ENCODE measurements at regions not wholly inside any gene's neighbourhood (a gene's known extent, or its start where the extent isn't known, plus 50 kb on each side); places are given as distances from the start of the nearest gene placed in this dataset.

GRCh38 chr18:38045845-38046244 lies 480.2 kb upstream of the CELF4 start:
- ChIA-PET POLR2A (no interaction called here), CTCF (no interaction called here)
- Mint-ChIP-seq H3K27ac (no peak overlapping the region), H3K27me3 (no peaks in the 10 kb centered on the region), H3K9me3 (peaks cover 3 to 15% (median 7%) of the 10 kb centered on the region in 5 donors), H3K4me1 (no peaks in the 10 kb centered on the region), H3K4me3 (no peak overlapping the region), H3K36me3 (no peaks in the 10 kb centered on the region)
- Histone ChIP-seq H3K27ac (ENCODE audit: low read depth, low read length) (no peak overlapping the region), H3K9me3 (ENCODE audit: low read length) (no peaks in the 10 kb centered on the region), H3K4me1 (ENCODE audit: insufficient read depth, low read length) (no peaks in the 10 kb centered on the region), H3K36me3 (ENCODE audit: insufficient read depth, low read length) (no peaks in the 10 kb centered on the region), H3K4me3 (ENCODE audit: low read length) (no peak overlapping the region), H3K27me3 (ENCODE audit: insufficient read depth, low read length, poor library complexity, severe bottlenecking) (no peaks in the 10 kb centered on the region)
- no peak for DNase-seq

GRCh38 chr18:38042211-38042890 lies 476.8 kb upstream of the CELF4 start:
- ChIA-PET POLR2A (no interaction called here), CTCF (no interaction called here)
- no peaks in the 10 kb centered on the region for H3K27me3 Mint-ChIP-seq
- H3K4me1 ChIP-seq (ENCODE audit: insufficient read depth, low read length) = no peaks in the 10 kb centered on the region
- H3K4me3 Mint-ChIP-seq = no peak overlapping the region
- no peaks in the 10 kb centered on the region for H3K27me3 ChIP-seq (ENCODE audit: insufficient read depth, low read length, poor library complexity, severe bottlenecking)
- H3K36me3 Mint-ChIP-seq = no peaks in the 10 kb centered on the region
- H3K9me3 ChIP-seq (ENCODE audit: low read length) = no peaks in the 10 kb centered on the region
- H3K4me1 Mint-ChIP-seq = no peaks in the 10 kb centered on the region
- no peak overlapping the region for H3K27ac ChIP-seq (ENCODE audit: low read depth, low read length)
- no peak overlapping the region for H3K4me3 ChIP-seq (ENCODE audit: low read length)
- peaks cover 4 to 14% (median 6%) of the 10 kb centered on the region in 5 donors for H3K9me3 Mint-ChIP-seq
- H3K27ac Mint-ChIP-seq = no peak overlapping the region
- no peaks in the 10 kb centered on the region for H3K36me3 ChIP-seq (ENCODE audit: insufficient read depth, low read length)
- DNase-seq = no peak

GRCh38 chr18:38038242-38038641 lies 472.6 kb upstream of the CELF4 start:
- no peak for DNase-seq
- Mint-ChIP-seq H3K4me3 (no peak overlapping the region), H3K36me3 (no peaks in the 10 kb centered on the region), H3K27ac (no peak overlapping the region), H3K4me1 (no peaks in the 10 kb centered on the region), H3K9me3 (peaks cover 3 to 10% (median 5%) of the 10 kb centered on the region in 5 donors), H3K27me3 (peaks cover 0 to 2% of the 10 kb centered on the region in 2 donors)
- Histone ChIP-seq H3K4me3 (ENCODE audit: low read length) (no peak overlapping the region), H3K27me3 (ENCODE audit: insufficient read depth, low read length, poor library complexity, severe bottlenecking) (no peaks in the 10 kb centered on the region), H3K36me3 (ENCODE audit: insufficient read depth, low read length) (no peaks in the 10 kb centered on the region), H3K27ac (ENCODE audit: low read depth, low read length) (no peak overlapping the region), H3K4me1 (ENCODE audit: insufficient read depth, low read length) (no peaks in the 10 kb centered on the region), H3K9me3 (ENCODE audit: low read length) (no peaks in the 10 kb centered on the region)
- ChIA-PET POLR2A (no interaction called here), CTCF (no interaction called here)

- Histone ChIP-seq H3K27ac (ENCODE audit: low read depth, low read length) (no peak overlapping the region), H3K4me3 (ENCODE audit: low read length) (no peak overlapping the region), H3K27me3 (ENCODE audit: insufficient read depth, low read length, poor library complexity, severe bottlenecking) (no peaks in the 10 kb centered on the region), H3K4me1 (ENCODE audit: insufficient read depth, low read length) (no peaks in the 10 kb centered on the region), H3K36me3 (ENCODE audit: insufficient read depth, low read length) (no peaks in the 10 kb centered on the region), H3K9me3 (ENCODE audit: low read length) (no peaks in the 10 kb centered on the region)
- Mint-ChIP-seq H3K36me3 (no peaks in the 10 kb centered on the region), H3K27me3 (peaks cover 0 to 2% of the 10 kb centered on the region in 2 donors), H3K4me3 (no peak overlapping the region), H3K4me1 (no peaks in the 10 kb centered on the region), H3K9me3 (peaks cover 2 to 10% (median 7%) of the 10 kb centered on the region in 5 donors), H3K27ac (no peak overlapping the region)
- CTCF ChIA-PET = no interaction called here
- no peak for DNase-seq
- POLR2A ChIA-PET = no interaction called here
Measured at GRCh38 chr18:38035193-38035592, 469.6 kb upstream of the CELF4 start.

- no peak overlapping the region for H3K4me3 ChIP-seq (ENCODE audit: low read length)
- H3K9me3 ChIP-seq (ENCODE audit: low read length) = no peaks in the 10 kb centered on the region
- H3K4me1 Mint-ChIP-seq = no peaks in the 10 kb centered on the region
- H3K36me3 Mint-ChIP-seq = no peaks in the 10 kb centered on the region
- peaks cover 0 to 2% of the 10 kb centered on the region in 2 donors for H3K27me3 Mint-ChIP-seq
- ChIA-PET CTCF (no interaction called here), POLR2A (no interaction called here)
- no peaks in the 10 kb centered on the region for H3K36me3 ChIP-seq (ENCODE audit: insufficient read depth, low read length)
- H3K4me3 Mint-ChIP-seq = no peak overlapping the region
- no peak for DNase-seq
- H3K4me1 ChIP-seq (ENCODE audit: insufficient read depth, low read length) = no peaks in the 10 kb centered on the region
- no peak overlapping the region for H3K27ac Mint-ChIP-seq
- no peaks in the 10 kb centered on the region for H3K27me3 ChIP-seq (ENCODE audit: insufficient read depth, low read length, poor library complexity, severe bottlenecking)
- peaks cover 2 to 9% (median 4%) of the 10 kb centered on the region in 5 donors for H3K9me3 Mint-ChIP-seq
- H3K27ac ChIP-seq (ENCODE audit: low read depth, low read length) = no peak overlapping the region
Measured at GRCh38 chr18:38033282-38033681, 467.7 kb upstream of the CELF4 start.

- Histone ChIP-seq H3K4me3 (ENCODE audit: low read length) (no peak overlapping the region), H3K4me1 (ENCODE audit: insufficient read depth, low read length) (no peaks in the 10 kb centered on the region), H3K27me3 (ENCODE audit: insufficient read depth, low read length, poor library complexity, severe bottlenecking) (no peaks in the 10 kb centered on the region), H3K27ac (ENCODE audit: low read depth, low read length) (no peak overlapping the region), H3K9me3 (ENCODE audit: low read length) (no peaks in the 10 kb centered on the region), H3K36me3 (ENCODE audit: insufficient read depth, low read length) (no peaks in the 10 kb centered on the region)
- DNase-seq = no peak
- Mint-ChIP-seq H3K27ac (no peak overlapping the region), H3K27me3 (peaks cover 0 to 2% of the 10 kb centered on the region in 2 donors), H3K36me3 (no peaks in the 10 kb centered on the region), H3K4me1 (no peaks in the 10 kb centered on the region), H3K9me3 (peaks cover 2 to 9% (median 7%) of the 10 kb centered on the region in 5 donors), H3K4me3 (no peak overlapping the region)
- CTCF ChIA-PET = no interaction called here
- POLR2A ChIA-PET = no interaction called here
Measured at GRCh38 chr18:38032516-38032915, 466.9 kb upstream of the CELF4 start.

GRCh38 chr18:38028946-38029345 lies 463.3 kb upstream of the CELF4 start:
- no peak overlapping the region for H3K4me3 ChIP-seq (ENCODE audit: low read length)
- no peak for DNase-seq
- no peaks in the 10 kb centered on the region for H3K27me3 ChIP-seq (ENCODE audit: insufficient read depth, low read length, poor library complexity, severe bottlenecking)
- no peaks in the 10 kb centered on the region for H3K4me1 ChIP-seq (ENCODE audit: insufficient read depth, low read length)
- no peaks in the 10 kb centered on the region for H3K9me3 ChIP-seq (ENCODE audit: low read length)
- Mint-ChIP-seq H3K4me3 (no peak overlapping the region), H3K27ac (no peak overlapping the region), H3K4me1 (no peaks in the 10 kb centered on the region), H3K27me3 (peaks cover 0 to 2% of the 10 kb centered on the region in 2 donors), H3K9me3 (peaks cover 2 to 9% (median 7%) of the 10 kb centered on the region in 5 donors), H3K36me3 (no peaks in the 10 kb centered on the region)
- POLR2A ChIA-PET = no interaction called here
- no peaks in the 10 kb centered on the region for H3K36me3 ChIP-seq (ENCODE audit: insufficient read depth, low read length)
- no peak overlapping the region for H3K27ac ChIP-seq (ENCODE audit: low read depth, low read length)
- CTCF ChIA-PET = no interaction called here

GRCh38 chr18:38025433-38026038 lies 459.9 kb upstream of the CELF4 start:
- no peak overlapping the region for H3K27ac Mint-ChIP-seq
- POLR2A ChIA-PET = no interaction called here
- Histone ChIP-seq H3K27me3 (ENCODE audit: insufficient read depth, low read length, poor library complexity, severe bottlenecking) (no peaks in the 10 kb centered on the region), H3K27ac (ENCODE audit: low read depth, low read length) (no peak overlapping the region), H3K4me1 (ENCODE audit: insufficient read depth, low read length) (no peaks in the 10 kb centered on the region), H3K9me3 (ENCODE audit: low read length) (no peaks in the 10 kb centered on the region), H3K36me3 (ENCODE audit: insufficient read depth, low read length) (no peaks in the 10 kb centered on the region), H3K4me3 (ENCODE audit: low read length) (no peak overlapping the region)
- no peaks in the 10 kb centered on the region for H3K36me3 Mint-ChIP-seq
- CTCF ChIA-PET = no interaction called here
- H3K27me3 Mint-ChIP-seq = no peaks in the 10 kb centered on the region
- H3K4me3 Mint-ChIP-seq = no peak overlapping the region
- H3K4me1 Mint-ChIP-seq = no peaks in the 10 kb centered on the region
- DNase-seq = no peak
- peaks cover 0 to 16% (median 6%) of the 10 kb centered on the region in 5 donors for H3K9me3 Mint-ChIP-seq

All from CD8-positive, alpha-beta memory T cell (primary cell).